ENCODE measurements at regions not wholly inside any gene's neighbourhood (a gene's known extent, or its start where the extent isn't known, plus 50 kb on each side); places are given as distances from the start of the nearest gene placed in this dataset.
A peak's percentile ranks its signal among the peaks of the same experiment; 100 is the strongest.
"Not testable (repeated sequence)": the region's sequence is repeated elsewhere in the genome, so short reads cannot be mapped to it uniquely, and the experiment has no call there.

GRCh38 chr6:140535511-140535910, 1161.1 kb upstream of the CITED2 start:
- H3K27ac ChIP-seq (ENCODE audit: low read length): no peak overlapping the region

DNA sequence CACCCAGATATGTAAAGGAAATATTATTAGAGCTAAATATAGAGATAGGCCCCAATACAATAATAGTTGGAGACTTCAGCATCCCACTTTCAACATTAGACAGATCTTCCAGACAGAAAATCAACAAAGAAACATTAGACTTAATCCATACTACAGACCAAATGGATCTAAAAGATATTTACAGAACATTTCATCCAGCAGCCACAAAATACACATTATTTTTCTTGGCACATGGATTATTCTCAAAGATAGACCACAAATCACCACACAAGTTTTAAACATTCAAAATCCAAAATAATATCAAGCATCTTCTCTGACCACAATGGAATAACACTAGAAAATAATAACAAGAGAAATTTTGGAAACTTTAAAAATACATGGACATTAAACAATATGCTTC, 1159.1 kb upstream of the CITED2 start:
- Histone ChIP-seq H3K27ac (ENCODE audit: low read length) (no peak overlapping the region), H3K9me3 (ENCODE audit: control insufficient read depth in 1 of 2, low read length in 2 of 2) (peaks cover 0 to 14% of the 10 kb centered on the region in 2 donors), H3K4me3 (ENCODE audit: low read depth in 1 of 2, low read length in 2 of 2) (no peak overlapping the region), H3K36me3 (ENCODE audit: control insufficient read depth in 1 of 2, insufficient read depth in 2 of 2, low read length in 2 of 2) (peaks cover 0 to 4% of the 10 kb centered on the region in 2 donors), H3K4me1 (ENCODE audit: control insufficient read depth in 1 of 2, insufficient read depth in 2 of 2, low read length in 2 of 2) (peaks cover 0 to 9% of the 10 kb centered on the region in 2 donors), H3K27me3 (ENCODE audit: low read depth, low read length) (no peaks in the 10 kb centered on the region)

More at GRCh38 chr6:140535511-140535910, 1161.1 kb upstream of the CITED2 start:
- H3K9me3 ChIP-seq (ENCODE audit: control insufficient read depth in 1 of 2, low read length in 2 of 2): peaks cover 0 to 14% of the 10 kb centered on the region in 2 donors
- no peaks in the 10 kb centered on the region for H3K27me3 ChIP-seq (ENCODE audit: low read depth, low read length)
- H3K36me3 ChIP-seq (ENCODE audit: control insufficient read depth in 1 of 2, insufficient read depth in 2 of 2, low read length in 2 of 2): peaks cover 0 to 4% of the 10 kb centered on the region in 2 donors
- H3K4me3 ChIP-seq (ENCODE audit: low read depth in 1 of 2, low read length in 2 of 2): peak overlapping the region in 1 of 2 donors; percentile 1
- H3K4me1 ChIP-seq (ENCODE audit: control insufficient read depth in 1 of 2, insufficient read depth in 2 of 2, low read length in 2 of 2): peaks cover 0 to 9% of the 10 kb centered on the region in 2 donors

GRCh38 chr6:140504776-140505175, 1130.3 kb upstream of the CITED2 start:
- H3K27me3 ChIP-seq (ENCODE audit: low read depth, low read length): no peaks in the 10 kb centered on the region
- H3K36me3 ChIP-seq (ENCODE audit: control insufficient read depth in 1 of 2, insufficient read depth in 2 of 2, low read length in 2 of 2): no peaks in the 10 kb centered on the region
- no peak overlapping the region for H3K27ac ChIP-seq (ENCODE audit: low read length)
- H3K9me3 ChIP-seq (ENCODE audit: control insufficient read depth in 1 of 2, low read length in 2 of 2): no peaks in the 10 kb centered on the region
- H3K4me3 ChIP-seq (ENCODE audit: low read depth in 1 of 2, low read length in 2 of 2): no peak overlapping the region
- H3K4me1 ChIP-seq (ENCODE audit: control insufficient read depth in 1 of 2, insufficient read depth in 2 of 2, low read length in 2 of 2): no peaks in the 10 kb centered on the region

DNA sequence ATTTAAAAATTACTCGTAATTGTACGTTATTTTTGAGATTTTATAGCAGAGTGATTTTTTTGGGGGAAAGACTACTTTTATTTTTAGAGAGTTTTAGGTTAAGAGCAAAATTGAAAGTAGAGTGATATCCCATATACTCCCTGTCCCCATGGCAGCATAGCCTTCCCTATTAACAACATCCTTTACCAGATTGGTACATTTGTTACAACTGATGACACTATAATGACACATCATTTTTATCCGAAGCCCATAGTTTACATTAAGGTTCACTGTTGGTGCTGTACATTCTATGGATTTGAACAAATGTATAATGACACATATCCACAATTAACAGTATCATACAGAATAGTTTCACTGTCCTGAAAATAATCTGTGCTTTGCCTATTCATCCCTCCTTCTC, 1126.4 kb upstream of the CITED2 start:
- Histone ChIP-seq H3K4me3 (ENCODE audit: low read depth in 1 of 2, low read length in 2 of 2) (no peak overlapping the region), H3K9me3 (ENCODE audit: control insufficient read depth in 1 of 2, low read length in 2 of 2) (no peaks in the 10 kb centered on the region), H3K36me3 (ENCODE audit: control insufficient read depth in 1 of 2, insufficient read depth in 2 of 2, low read length in 2 of 2) (no peaks in the 10 kb centered on the region), H3K4me1 (ENCODE audit: control insufficient read depth in 1 of 2, insufficient read depth in 2 of 2, low read length in 2 of 2) (no peaks in the 10 kb centered on the region), H3K27me3 (ENCODE audit: low read depth, low read length) (no peaks in the 10 kb centered on the region), H3K27ac (ENCODE audit: low read length) (no peak overlapping the region)

GRCh38 chr6:140499607-140500006, 1125.2 kb upstream of the CITED2 start:
- H3K4me1 ChIP-seq (ENCODE audit: control insufficient read depth in 1 of 2, insufficient read depth in 2 of 2, low read length in 2 of 2): no peaks in the 10 kb centered on the region
- H3K27ac ChIP-seq (ENCODE audit: low read length): no peak overlapping the region
- H3K4me3 ChIP-seq (ENCODE audit: low read depth in 1 of 2, low read length in 2 of 2): no peak overlapping the region
- no peaks in the 10 kb centered on the region for H3K9me3 ChIP-seq (ENCODE audit: control insufficient read depth in 1 of 2, low read length in 2 of 2)
- H3K27me3 ChIP-seq (ENCODE audit: low read depth, low read length): no peaks in the 10 kb centered on the region
- H3K36me3 ChIP-seq (ENCODE audit: control insufficient read depth in 1 of 2, insufficient read depth in 2 of 2, low read length in 2 of 2): no peaks in the 10 kb centered on the region

DNA sequence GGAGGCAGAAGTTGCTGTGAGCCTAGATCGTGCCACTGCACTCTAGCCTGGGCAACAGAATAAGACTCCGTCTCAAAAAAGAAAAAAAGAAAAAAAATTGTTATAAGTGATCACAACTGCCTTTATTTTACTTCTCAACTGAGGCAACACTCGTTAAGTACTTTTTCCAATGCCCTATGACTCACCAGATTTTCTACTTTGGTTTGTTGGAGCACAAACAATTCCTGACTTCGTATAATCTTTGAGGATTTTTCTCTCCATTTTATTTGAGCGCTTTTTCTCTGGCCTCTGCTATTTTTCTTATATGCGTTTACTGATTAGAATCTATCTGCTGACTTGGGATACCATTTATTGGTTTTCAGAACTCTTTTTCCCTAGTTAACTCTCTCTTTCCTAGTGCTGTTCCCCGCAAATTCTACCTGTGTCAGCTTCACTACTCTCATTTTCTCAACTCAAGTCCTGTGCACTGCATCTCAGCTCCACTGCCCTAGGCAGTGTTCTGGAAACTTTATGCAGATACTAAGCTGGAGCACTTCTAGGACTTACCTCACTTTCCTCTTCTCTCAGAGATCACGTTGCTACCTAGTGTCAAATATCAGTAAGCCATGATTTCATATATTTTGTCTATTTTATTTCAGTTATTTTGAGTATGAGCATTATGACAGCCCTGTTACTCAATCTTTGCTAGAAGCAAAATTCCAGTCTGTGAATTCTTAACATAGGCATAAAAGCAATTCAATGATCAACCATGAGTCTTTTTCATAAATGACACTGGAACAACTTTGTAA, 1120.1 kb upstream of the CITED2 start:
- Histone ChIP-seq H3K9me3 (ENCODE audit: control insufficient read depth in 1 of 2, low read length in 2 of 2) (no peaks in the 10 kb centered on the region), H3K36me3 (ENCODE audit: control insufficient read depth in 1 of 2, insufficient read depth in 2 of 2, low read length in 2 of 2) (no peaks in the 10 kb centered on the region), H3K4me1 (ENCODE audit: control insufficient read depth in 1 of 2, insufficient read depth in 2 of 2, low read length in 2 of 2) (no peaks in the 10 kb centered on the region), H3K27ac (ENCODE audit: low read length) (no peak overlapping the region), H3K4me3 (ENCODE audit: low read depth in 1 of 2, low read length in 2 of 2) (no peak overlapping the region), H3K27me3 (ENCODE audit: low read depth, low read length) (no peaks in the 10 kb centered on the region)

DNA sequence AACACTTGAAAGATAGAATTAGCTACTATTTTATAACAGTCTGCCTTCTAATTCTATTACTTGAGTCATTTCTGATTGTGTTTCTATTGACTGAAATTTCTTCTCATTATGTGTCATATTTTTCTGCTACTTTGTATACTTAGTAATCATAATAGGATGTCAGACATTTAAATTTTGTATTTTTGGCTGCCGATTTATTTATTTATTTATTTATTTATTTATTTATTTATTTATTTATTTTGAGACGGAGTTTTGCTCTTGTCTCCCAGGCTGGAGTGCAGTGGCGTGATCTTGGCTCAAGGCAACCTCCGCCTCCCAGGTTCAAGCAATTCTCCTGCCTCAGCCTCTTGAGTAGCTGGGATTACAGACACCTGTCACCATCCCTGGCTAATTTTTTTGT, 1119.0 kb upstream of the CITED2 start:
- not testable (repeated sequence) for H3K27me3 ChIP-seq (ENCODE audit: low read depth, low read length); H3K9me3 ChIP-seq (ENCODE audit: control insufficient read depth in 1 of 2, low read length in 2 of 2); H3K27ac ChIP-seq (ENCODE audit: low read length); H3K4me1 ChIP-seq (ENCODE audit: control insufficient read depth in 1 of 2, insufficient read depth in 2 of 2, low read length in 2 of 2); H3K4me3 ChIP-seq (ENCODE audit: low read depth in 1 of 2, low read length in 2 of 2); H3K36me3 ChIP-seq (ENCODE audit: control insufficient read depth in 1 of 2, insufficient read depth in 2 of 2, low read length in 2 of 2)

DNA sequence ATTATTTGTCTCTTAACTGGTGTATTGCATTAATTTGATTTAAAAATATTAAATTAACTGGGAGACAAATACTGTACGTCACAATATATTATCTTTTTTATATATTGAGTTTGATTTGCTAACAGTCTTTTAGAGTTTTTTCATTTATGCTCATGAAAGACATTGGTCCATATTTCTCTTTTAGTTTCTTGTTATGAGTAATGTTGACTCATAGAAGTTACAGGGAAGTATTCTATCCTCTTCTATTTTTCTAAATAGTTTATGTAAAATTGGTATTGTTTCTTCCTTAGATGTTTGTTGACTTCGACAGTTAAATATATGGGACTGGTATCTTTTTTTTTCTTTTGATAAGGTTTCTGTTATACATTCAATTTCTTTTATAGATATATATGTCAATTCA, 1115.6 kb upstream of the CITED2 start:
- no peaks in the 10 kb centered on the region for H3K36me3 ChIP-seq (ENCODE audit: control insufficient read depth in 1 of 2, insufficient read depth in 2 of 2, low read length in 2 of 2)
- no peak overlapping the region for H3K27ac ChIP-seq (ENCODE audit: low read length)
- H3K9me3 ChIP-seq (ENCODE audit: control insufficient read depth in 1 of 2, low read length in 2 of 2): peaks cover 0 to 6% of the 10 kb centered on the region in 2 donors
- H3K4me1 ChIP-seq (ENCODE audit: control insufficient read depth in 1 of 2, insufficient read depth in 2 of 2, low read length in 2 of 2): no peaks in the 10 kb centered on the region
- H3K4me3 ChIP-seq (ENCODE audit: low read depth in 1 of 2, low read length in 2 of 2): no peak overlapping the region
- no peaks in the 10 kb centered on the region for H3K27me3 ChIP-seq (ENCODE audit: low read depth, low read length)

- no peak overlapping the region for H3K27ac ChIP-seq (ENCODE audit: low read length)
- no peaks in the 10 kb centered on the region for H3K27me3 ChIP-seq (ENCODE audit: low read depth, low read length)
- H3K9me3 ChIP-seq (ENCODE audit: control insufficient read depth in 1 of 2, low read length in 2 of 2): peaks cover 0 to 6% of the 10 kb centered on the region in 2 donors
- no peaks in the 10 kb centered on the region for H3K4me1 ChIP-seq (ENCODE audit: control insufficient read depth in 1 of 2, insufficient read depth in 2 of 2, low read length in 2 of 2)
- H3K4me3 ChIP-seq (ENCODE audit: low read depth in 1 of 2, low read length in 2 of 2): no peak overlapping the region
- H3K36me3 ChIP-seq (ENCODE audit: control insufficient read depth in 1 of 2, insufficient read depth in 2 of 2, low read length in 2 of 2): no peaks in the 10 kb centered on the region
Observed at GRCh38 chr6:140487586-140487985, 1113.1 kb upstream of the CITED2 start.

- H3K27me3 ChIP-seq (ENCODE audit: low read depth, low read length): no peaks in the 10 kb centered on the region
- H3K9me3 ChIP-seq (ENCODE audit: control insufficient read depth in 1 of 2, low read length in 2 of 2): peaks cover 0 to 6% of the 10 kb centered on the region in 2 donors
- peak overlapping the region; percentile 5 for H3K27ac ChIP-seq (ENCODE audit: low read length)
- H3K36me3 ChIP-seq (ENCODE audit: control insufficient read depth in 1 of 2, insufficient read depth in 2 of 2, low read length in 2 of 2): no peaks in the 10 kb centered on the region
- H3K4me1 ChIP-seq (ENCODE audit: control insufficient read depth in 1 of 2, insufficient read depth in 2 of 2, low read length in 2 of 2): no peaks in the 10 kb centered on the region
- H3K4me3 ChIP-seq (ENCODE audit: low read depth in 1 of 2, low read length in 2 of 2): no peak overlapping the region
Observed at GRCh38 chr6:140486450-140487361, 1112.3 kb upstream of the CITED2 start.

DNA sequence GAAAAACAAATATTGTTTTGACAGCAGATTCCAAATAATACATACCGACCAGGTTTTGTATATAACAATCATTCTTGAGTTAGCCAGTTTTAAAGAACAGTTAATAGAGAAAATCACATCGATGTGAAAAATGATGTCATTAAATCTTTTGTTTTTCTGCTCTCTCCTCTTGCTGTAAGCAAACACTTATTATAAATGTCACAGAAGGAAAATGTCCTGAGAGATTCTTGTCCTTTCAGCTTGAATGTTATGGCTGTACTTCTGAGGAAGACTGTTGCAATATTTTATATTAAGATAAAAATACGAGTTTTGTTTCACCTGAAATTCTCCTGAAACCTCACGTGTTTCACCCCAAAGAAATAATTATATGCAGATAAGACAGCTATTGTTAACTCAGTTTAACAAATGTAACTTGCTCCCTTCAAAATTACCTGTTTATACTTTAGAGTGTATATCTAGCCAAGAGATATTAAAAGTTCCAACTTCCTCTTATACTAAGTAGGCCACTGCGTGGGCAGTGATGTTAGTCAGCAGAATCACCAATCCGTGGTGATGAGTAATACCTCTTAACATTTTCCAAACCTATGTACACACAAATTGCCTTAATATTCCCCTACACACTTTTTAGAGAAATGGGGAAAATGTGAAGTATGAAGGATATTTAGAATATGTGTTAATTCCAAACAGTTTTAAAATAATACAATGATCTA, 1111.4 kb upstream of the CITED2 start:
- H3K9me3 ChIP-seq (ENCODE audit: control insufficient read depth in 1 of 2, low read length in 2 of 2): peaks cover 0 to 6% of the 10 kb centered on the region in 2 donors
- H3K36me3 ChIP-seq (ENCODE audit: control insufficient read depth in 1 of 2, insufficient read depth in 2 of 2, low read length in 2 of 2): no peaks in the 10 kb centered on the region
- H3K4me1 ChIP-seq (ENCODE audit: control insufficient read depth in 1 of 2, insufficient read depth in 2 of 2, low read length in 2 of 2): no peaks in the 10 kb centered on the region
- H3K27me3 ChIP-seq (ENCODE audit: low read depth, low read length): no peaks in the 10 kb centered on the region
- H3K27ac ChIP-seq (ENCODE audit: low read length): peak overlapping the region; percentile 57
- H3K4me3 ChIP-seq (ENCODE audit: low read depth in 1 of 2, low read length in 2 of 2): no peak overlapping the region
